CD4-positive, alpha-beta T cell treated with Interleukin-1 beta for 1 hour (primary cell): ENCODE measurements at regions not wholly inside any gene's neighbourhood (a gene's known extent, or its start where the extent isn't known, plus 50 kb on each side); places are given as distances from the start of the nearest gene placed in this dataset.

Experiments used
- DNase-seq, 2 donors: peaks; one replicate each; pipeline ENCODE4 v3.0.0-alpha.2; 2020 to 2022

DNA sequence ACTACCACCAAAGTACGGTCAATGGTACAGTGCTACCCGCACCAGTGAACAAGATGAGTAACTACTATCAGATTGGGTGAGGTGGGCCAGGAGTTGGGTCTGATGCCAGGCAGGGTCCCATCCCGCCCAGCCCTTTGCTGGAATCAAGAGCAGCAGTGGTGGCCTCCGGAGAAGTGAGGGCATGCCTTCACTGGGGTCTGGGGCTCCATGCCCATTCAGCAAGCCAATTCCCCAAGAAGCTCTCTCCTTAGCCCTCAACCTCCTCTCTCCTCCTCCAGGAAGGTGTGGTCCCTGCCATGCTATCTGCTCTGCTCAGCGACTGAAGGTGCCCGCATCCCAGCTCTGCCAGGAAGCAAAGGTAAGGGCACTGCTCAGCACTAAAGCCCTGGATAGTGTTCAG is 62.7 kb upstream of the CPLX2 start:
- DNase-seq: no peak

GRCh38 chr5:175809531-175810121 is 61.8 kb upstream of the CPLX2 start:
- no peak for DNase-seq

- no peak for DNase-seq
Observed at GRCh38 chr5:175810457-175810856, 60.9 kb upstream of the CPLX2 start.

DNA sequence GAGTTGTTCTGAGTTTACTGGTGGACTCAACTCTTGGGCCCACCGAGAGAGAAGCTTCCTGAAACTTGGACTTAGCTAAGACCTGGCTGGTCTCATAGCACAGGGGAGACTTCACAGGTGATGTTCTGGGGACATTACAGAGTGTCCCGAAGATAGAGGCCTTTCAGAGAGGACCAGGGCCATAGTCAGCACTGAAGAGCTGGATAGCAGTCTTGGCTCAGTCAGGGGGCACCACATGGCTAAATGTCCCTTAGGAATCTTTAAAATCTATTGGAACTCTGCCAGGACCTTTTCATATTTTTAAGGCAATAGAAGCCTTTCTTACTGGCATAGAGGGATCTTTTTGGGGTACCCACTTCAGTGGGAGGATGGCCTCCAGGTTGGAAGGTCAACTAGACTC is 59.8 kb upstream of the CPLX2 start:
- DNase-seq: no peak

- no peak for DNase-seq
Observed at GRCh38 chr5:175813943-175814630, 57.3 kb upstream of the CPLX2 start.

GRCh38 chr5:175814691-175815090 is 56.7 kb upstream of the CPLX2 start:
- no peak for DNase-seq

DNA sequence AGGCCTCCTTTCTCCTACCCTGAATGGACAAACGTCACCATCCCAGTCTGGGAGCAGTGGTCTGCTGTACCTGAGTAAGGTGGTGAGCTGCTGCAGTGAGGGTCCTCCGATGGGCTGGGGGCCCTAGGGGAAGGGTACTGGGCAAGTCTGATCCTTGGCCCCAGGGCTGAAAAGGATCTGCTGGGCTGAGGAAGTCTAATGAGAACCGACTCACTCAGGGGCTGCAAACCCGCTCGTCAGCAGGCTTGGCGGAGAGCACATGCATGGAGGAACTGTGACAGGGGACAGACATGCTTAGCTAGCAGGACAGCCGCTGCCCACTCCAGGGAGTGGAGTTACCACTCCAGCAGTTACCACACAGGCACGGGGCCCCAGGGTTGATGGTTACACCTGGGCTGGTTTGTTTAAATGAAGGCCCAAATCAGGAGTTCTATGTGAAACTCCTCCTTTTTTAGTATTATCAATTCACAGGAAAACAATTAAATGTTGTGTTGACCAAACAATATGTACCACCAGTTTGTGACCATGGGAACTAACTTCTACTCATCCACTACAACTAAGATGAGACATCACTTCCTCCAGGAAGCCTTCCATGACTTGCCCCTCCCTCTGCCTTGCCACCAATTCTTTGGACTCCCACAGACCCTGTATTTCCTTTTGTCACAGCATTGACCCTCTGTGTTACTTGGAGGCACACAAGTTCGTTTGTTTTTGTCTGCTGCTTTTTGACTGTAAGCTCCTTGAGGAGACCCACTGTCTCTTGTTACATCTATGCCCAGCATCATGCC is 56.1 kb upstream of the CPLX2 start:
- DNase-seq: no peak

- DNase-seq: no peak
Observed at GRCh38 chr5:175816348-175816747, 55.0 kb upstream of the CPLX2 start.

GRCh38 chr5:175819090-175819425 is 52.3 kb upstream of the CPLX2 start:
- DNase-seq: no peak

DNA sequence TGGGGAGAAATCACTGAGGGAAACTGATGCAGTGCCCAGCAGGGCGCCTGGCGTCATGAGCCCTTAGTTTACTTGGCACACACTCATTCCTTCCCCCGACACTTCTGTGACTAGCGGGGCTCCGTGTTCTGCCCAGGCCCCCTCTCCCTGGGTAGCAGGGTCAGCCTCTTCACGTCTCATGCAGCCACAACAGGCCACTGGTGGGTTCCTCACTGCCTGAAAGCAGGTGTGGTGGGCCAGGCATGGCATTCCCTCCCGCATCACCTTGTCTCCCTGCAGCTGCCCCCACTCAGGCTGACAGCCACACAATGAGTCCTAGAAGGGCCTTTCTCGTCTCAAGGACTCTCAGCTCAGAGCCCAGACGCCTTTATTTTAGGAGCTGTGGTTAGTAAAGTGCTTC is 51.1 kb upstream of the CPLX2 start:
- DNase-seq: no peak
